ENCODE measurements at regions not wholly inside any gene's neighbourhood (a gene's known extent, or its start where the extent isn't known, plus 50 kb on each side); places are given as distances from the start of the nearest gene placed in this dataset.

DNA sequence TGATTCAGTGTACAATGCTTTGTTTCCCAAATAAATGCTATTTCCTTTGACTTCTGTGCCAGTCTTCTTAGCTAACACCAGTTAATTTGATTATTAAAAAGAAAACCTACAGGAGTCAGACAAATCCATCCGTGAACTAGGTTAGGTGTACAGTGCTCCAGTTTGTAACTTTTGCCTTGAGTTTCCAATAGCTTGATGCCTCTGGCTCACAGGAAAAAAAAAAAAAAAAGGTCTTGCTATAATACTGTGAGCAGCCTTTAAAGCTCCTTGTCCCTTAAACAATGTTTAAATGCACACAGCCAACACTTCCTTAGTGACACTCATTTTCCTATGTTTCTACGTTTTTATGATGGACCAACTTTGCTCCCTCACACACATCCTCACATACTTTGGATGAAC is 71.8 kb upstream of the TMX1 start:
- Histone ChIP-seq H4K20me1 (ENCODE audit: control insufficient read depth, insufficient read depth, low read depth, low read length) (no peaks in the 10 kb centered on the region), H3K9me3 (ENCODE audit: control insufficient read depth, insufficient read depth, low read length) (no peaks in the 10 kb centered on the region), H3K27me3 (ENCODE audit: control insufficient read depth, low read length) (no peaks in the 10 kb centered on the region), H3K4me3 (ENCODE audit: low read length) (no peak overlapping the region), H3K36me3 (ENCODE audit: control insufficient read depth, low read length) (no peaks in the 10 kb centered on the region), H3K79me2 (ENCODE audit: control insufficient read depth, low read length) (no peaks in the 10 kb centered on the region), H3K9me2 (replicated peaks; ENCODE audit: control insufficient read depth, low read length) (no peaks in the 10 kb centered on the region), H3K27ac (ENCODE audit: low read depth, low read length) (no peak overlapping the region), H3K4me2 (ENCODE audit: low read length) (no peak overlapping the region), H3F3A (ENCODE audit: control insufficient read depth, insufficient read depth) (no peaks in the 10 kb centered on the region), H3K4me1 (ENCODE audit: control insufficient read depth, low read length) (no peaks in the 10 kb centered on the region)
- TF ChIP-seq EZH2phosphoT487 (IDR thresholded peaks at IDR 0.05; ENCODE audit: borderline replicate concordance, low read length) = no peak
- TF ChIP-seq, protein P1, sequence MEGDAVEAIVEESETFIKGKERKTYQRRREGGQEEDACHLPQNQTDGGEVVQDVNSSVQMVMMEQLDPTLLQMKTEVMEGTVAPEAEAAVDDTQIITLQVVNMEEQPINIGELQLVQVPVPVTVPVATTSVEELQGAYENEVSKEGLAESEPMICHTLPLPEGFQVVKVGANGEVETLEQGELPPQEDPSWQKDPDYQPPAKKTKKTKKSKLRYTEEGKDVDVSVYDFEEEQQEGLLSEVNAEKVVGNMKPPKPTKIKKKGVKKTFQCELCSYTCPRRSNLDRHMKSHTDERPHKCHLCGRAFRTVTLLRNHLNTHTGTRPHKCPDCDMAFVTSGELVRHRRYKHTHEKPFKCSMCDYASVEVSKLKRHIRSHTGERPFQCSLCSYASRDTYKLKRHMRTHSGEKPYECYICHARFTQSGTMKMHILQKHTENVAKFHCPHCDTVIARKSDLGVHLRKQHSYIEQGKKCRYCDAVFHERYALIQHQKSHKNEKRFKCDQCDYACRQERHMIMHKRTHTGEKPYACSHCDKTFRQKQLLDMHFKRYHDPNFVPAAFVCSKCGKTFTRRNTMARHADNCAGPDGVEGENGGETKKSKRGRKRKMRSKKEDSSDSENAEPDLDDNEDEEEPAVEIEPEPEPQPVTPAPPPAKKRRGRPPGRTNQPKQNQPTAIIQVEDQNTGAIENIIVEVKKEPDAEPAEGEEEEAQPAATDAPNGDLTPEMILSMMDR (IDR thresholded peaks at IDR 0.05; ENCODE audit: low read depth, low read length, poor library complexity, severe bottlenecking) = no peak

DNA sequence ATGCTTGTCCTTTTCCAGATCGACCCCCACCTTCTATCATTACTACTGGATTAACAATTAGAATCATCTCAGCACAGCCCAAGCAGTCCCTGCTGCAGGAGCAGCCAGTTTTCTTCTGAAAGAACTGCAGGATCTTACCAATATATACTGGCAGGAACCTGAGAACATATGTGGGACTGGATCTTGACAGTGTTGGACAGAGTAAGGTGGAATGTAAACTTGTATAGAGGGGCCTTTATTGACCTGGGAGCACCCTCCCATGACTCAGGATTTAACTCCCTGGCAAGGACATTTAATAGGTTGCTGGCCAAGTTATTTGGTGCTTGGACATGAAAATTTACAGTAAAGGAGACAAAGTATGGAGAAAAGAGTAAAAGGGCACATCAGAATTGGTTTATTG is 66.2 kb upstream of the TMX1 start:
- Histone ChIP-seq H3K4me1 (ENCODE audit: control insufficient read depth, low read length) (no peaks in the 10 kb centered on the region), H3K9me2 (replicated peaks; ENCODE audit: control insufficient read depth, low read length) (no peaks in the 10 kb centered on the region), H3K9me3 (ENCODE audit: control insufficient read depth, insufficient read depth, low read length) (no peaks in the 10 kb centered on the region), H3K79me2 (ENCODE audit: control insufficient read depth, low read length) (no peaks in the 10 kb centered on the region), H3K4me2 (ENCODE audit: low read length) (no peak overlapping the region), H3K27ac (ENCODE audit: low read depth, low read length) (no peak overlapping the region), H3K36me3 (ENCODE audit: control insufficient read depth, low read length) (no peaks in the 10 kb centered on the region), H3K4me3 (ENCODE audit: low read length) (no peak overlapping the region), H4K20me1 (ENCODE audit: control insufficient read depth, insufficient read depth, low read depth, low read length) (no peaks in the 10 kb centered on the region), H3K27me3 (ENCODE audit: control insufficient read depth, low read length) (no peaks in the 10 kb centered on the region), H3F3A (ENCODE audit: control insufficient read depth, insufficient read depth) (no peaks in the 10 kb centered on the region)
- TF ChIP-seq, protein P1 (IDR thresholded peaks at IDR 0.05; ENCODE audit: low read depth, low read length, poor library complexity, severe bottlenecking) = no peak
- no peak for TF ChIP-seq EZH2phosphoT487 (IDR thresholded peaks at IDR 0.05; ENCODE audit: borderline replicate concordance, low read length)

DNA sequence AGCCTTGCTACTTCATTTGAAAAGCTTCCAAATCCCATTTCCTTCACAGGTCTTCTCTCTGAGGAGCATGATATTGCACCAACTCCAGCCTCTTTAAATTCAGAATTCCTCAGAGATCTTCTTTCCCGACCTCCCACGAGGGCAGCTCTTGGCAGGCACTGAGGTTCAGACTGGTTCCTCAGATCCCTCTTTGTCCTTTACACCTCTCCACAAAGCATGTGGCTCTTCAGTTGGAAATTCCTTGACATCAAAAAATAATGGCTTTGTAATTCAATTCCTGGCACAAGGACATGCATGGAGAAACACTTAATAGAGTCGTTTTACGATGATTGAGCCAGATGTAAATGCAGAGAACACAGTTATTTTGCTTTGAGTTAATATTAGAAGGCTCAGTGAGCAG is 63.2 kb upstream of the TMX1 start:
- no peaks in the 10 kb centered on the region for H3F3A ChIP-seq (ENCODE audit: control insufficient read depth, insufficient read depth)
- H3K9me2 ChIP-seq (replicated peaks; ENCODE audit: control insufficient read depth, low read length) = no peaks in the 10 kb centered on the region
- H3K4me3 ChIP-seq (ENCODE audit: low read length) = no peak overlapping the region
- TF ChIP-seq EZH2phosphoT487 (IDR thresholded peaks at IDR 0.05; ENCODE audit: borderline replicate concordance, low read length) = no peak
- TF ChIP-seq, protein P1 (IDR thresholded peaks at IDR 0.05; ENCODE audit: low read depth, low read length, poor library complexity, severe bottlenecking) = no peak
- no peak overlapping the region for H3K27ac ChIP-seq (ENCODE audit: low read depth, low read length)
- H3K4me1 ChIP-seq (ENCODE audit: control insufficient read depth, low read length) = peaks cover 26% of the 10 kb centered on the region
- H3K36me3 ChIP-seq (ENCODE audit: control insufficient read depth, low read length) = no peaks in the 10 kb centered on the region
- H4K20me1 ChIP-seq (ENCODE audit: control insufficient read depth, insufficient read depth, low read depth, low read length) = no peaks in the 10 kb centered on the region
- no peaks in the 10 kb centered on the region for H3K9me3 ChIP-seq (ENCODE audit: control insufficient read depth, insufficient read depth, low read length)
- H3K79me2 ChIP-seq (ENCODE audit: control insufficient read depth, low read length) = no peaks in the 10 kb centered on the region
- H3K27me3 ChIP-seq (ENCODE audit: control insufficient read depth, low read length) = no peaks in the 10 kb centered on the region
- no peak overlapping the region for H3K4me2 ChIP-seq (ENCODE audit: low read length)

DNA sequence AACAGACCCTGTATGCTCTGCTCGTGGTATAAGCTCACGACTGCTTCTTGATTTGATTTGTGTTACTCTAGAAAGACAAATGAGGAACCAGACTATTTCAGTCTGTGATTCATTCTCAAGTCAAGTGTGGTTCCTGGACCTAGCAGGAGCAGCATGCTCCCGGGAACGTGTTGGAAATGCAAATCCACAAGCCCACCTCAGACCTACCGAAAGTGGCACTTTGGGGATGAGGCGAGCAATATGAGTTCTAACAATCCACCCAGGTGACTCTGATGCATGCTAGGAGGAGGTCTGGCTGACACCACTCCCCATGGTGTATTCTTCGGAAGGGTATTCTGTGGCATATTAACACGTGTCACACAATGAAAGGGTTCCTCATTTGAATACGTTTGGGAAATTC is 59.5 kb upstream of the TMX1 start:
- Histone ChIP-seq H3K27ac (ENCODE audit: low read depth, low read length) (peak overlapping the region; percentile 24; the same call in 1 of the 2 replicates), H3K9me3 (ENCODE audit: control insufficient read depth, insufficient read depth, low read length) (no peaks in the 10 kb centered on the region), H3K4me2 (ENCODE audit: low read length) (peak overlapping the region; percentile 76), H4K20me1 (ENCODE audit: control insufficient read depth, insufficient read depth, low read depth, low read length) (no peaks in the 10 kb centered on the region), H3K9me2 (replicated peaks; ENCODE audit: control insufficient read depth, low read length) (no peaks in the 10 kb centered on the region), H3K36me3 (ENCODE audit: control insufficient read depth, low read length) (no peaks in the 10 kb centered on the region), H3K4me3 (ENCODE audit: low read length) (peak overlapping the region; percentile 58), H3F3A (ENCODE audit: control insufficient read depth, insufficient read depth) (no peaks in the 10 kb centered on the region), H3K4me1 (ENCODE audit: control insufficient read depth, low read length) (peaks cover 40% of the 10 kb centered on the region), H3K79me2 (ENCODE audit: control insufficient read depth, low read length) (no peaks in the 10 kb centered on the region), H3K27me3 (ENCODE audit: control insufficient read depth, low read length) (no peaks in the 10 kb centered on the region)
- no peak for TF ChIP-seq EZH2phosphoT487 (IDR thresholded peaks at IDR 0.05; ENCODE audit: borderline replicate concordance, low read length)
- TF ChIP-seq, protein P1 (IDR thresholded peaks at IDR 0.05; ENCODE audit: low read depth, low read length, poor library complexity, severe bottlenecking) = no peak

Data from DOHH2 (cell line).